B cell (primary cell): ENCODE measurements at regions not wholly inside any gene's neighbourhood (a gene's known extent, or its start where the extent isn't known, plus 50 kb on each side); places are given as distances from the start of the nearest gene placed in this dataset.

Experiments used
- ATAC-seq: fragments of 200-7000 bp; cut with Tn5 transposase; one replicate; pipeline ENCODE4 v1.10.0; 2021; ENCODE audit warnings: low read depth, mild to moderate bottlenecking, moderate number of reproducible peaks, moderate library complexity
- CTCF ChIA-PET: fragments of 350-600 bp; sonication (Branson Sonifier 250); formaldehyde crosslinking; loops from one replicate; lab custom pipeline; 2021; ENCODE audit warnings: antibody characterized with exemption, inconsistent platforms; lab: Charles Lee
- POLR2A ChIA-PET: fragments of 350-600 bp; sonication (Branson Sonifier 250); formaldehyde crosslinking; loops from one replicate; lab custom pipeline; 2021; ENCODE audit warnings: antibody characterized with exemption; lab: Charles Lee
- DNase-seq: peaks from one replicate; pipeline ENCODE4 v3.0.0; 2013
- H2AFZ ChIP-seq: 2 replicates; pipeline ENCODE4 v1.6.1; 2012; ENCODE audit warnings: mild to moderate bottlenecking, low read depth, low read length; ENCODE audit not compliant: insufficient read depth, poor library complexity, severe bottlenecking
- H3K27ac ChIP-seq, 2 donors: 1 replicate in 1 of 2; 2 replicates in 1 of 2; pipeline ENCODE4 v1.5.1; 2012 to 2013; ENCODE audit warnings: low read length in 2 of 2, mild to moderate bottlenecking in 2 of 2, moderate library complexity in 1 of 2
- H3K27me3 ChIP-seq, 4 experiments: fragments of 200-600 bp in 1 of 4; sonication (generic) in 1 of 4; replicated peaks in 1 of 4; 1 replicate in 2 of 4; 2 replicates in 2 of 4; pipeline versions ENCODE4 v1.6.1 to v1.7.0; 2013 to 2016; ENCODE audit warnings: low read length in 3 of 4, mild to moderate bottlenecking in 2 of 4, mixed read lengths in 1 of 4, moderate library complexity in 1 of 4; ENCODE audit not compliant: insufficient read depth in 4 of 4, control insufficient read depth in 3 of 4; ENCODE audit errors: control extremely low read depth in 1 of 4
- H3K36me3 ChIP-seq, 2 experiments: replicated peaks in 1 of 2; 1 replicate in 1 of 2; 2 replicates in 1 of 2; pipeline versions ENCODE4 v1.6.1 to v1.7.1; 2013; ENCODE audit warnings: low read length in 1 of 2; ENCODE audit not compliant: insufficient read depth in 2 of 2, control insufficient read depth in 1 of 2; ENCODE audit errors: control extremely low read depth in 1 of 2, extremely low read depth in 1 of 2
- H3K4me1 ChIP-seq, 2 donors: fragments of 200-600 bp in 1 of 2; sonication (generic) in 1 of 2; 1 replicate in 1 of 2; 2 replicates in 1 of 2; pipeline versions ENCODE4 v1.5.1 to v1.6.1; 2013 to 2017; ENCODE audit warnings: low read length in 2 of 2; ENCODE audit not compliant: control insufficient read depth in 2 of 2, insufficient read depth in 2 of 2
- H3K4me2 ChIP-seq: replicated peaks from 2 replicates; pipeline ENCODE3; 2012; ENCODE audit warnings: mild to moderate bottlenecking, low read depth, low read length; ENCODE audit not compliant: poor library complexity, severe bottlenecking
- H3K4me3 ChIP-seq, 5 experiments: fragments of 200-600 bp in 1 of 5; sonication (generic) in 1 of 5; 1 replicate in 3 of 5; 2 replicates in 2 of 5; pipeline versions ENCODE4 v1.5.1 to v1.7.0; 2011 to 2016; ENCODE audit warnings: low read length in 4 of 5, mild to moderate bottlenecking in 4 of 5, low read depth in 2 of 5, control low read depth in 1 of 5, moderate library complexity in 1 of 5; ENCODE audit not compliant: insufficient read depth in 1 of 5; ENCODE audit errors: control extremely low read depth in 1 of 5, extremely low read depth in 1 of 5
- H3K79me2 ChIP-seq: fragments of 200-600 bp; sonication (generic); one replicate; pipeline ENCODE4 v1.6.0; 2016; ENCODE audit warnings: low read length; ENCODE audit not compliant: control insufficient read depth, insufficient read depth
- H3K9ac ChIP-seq: fragments of 200-600 bp; sonication (generic); 2 replicates; pipeline ENCODE4 v1.6.1; 2017; ENCODE audit warnings: mild to moderate bottlenecking, low read length, moderate library complexity
- H3K9me3 ChIP-seq, 3 donors: one replicate each; pipeline versions ENCODE4 v1.6.1 to v1.7.1; 2013; ENCODE audit warnings: low read length in 2 of 3; ENCODE audit not compliant: control insufficient read depth in 2 of 3, insufficient read depth in 1 of 3; ENCODE audit errors: control extremely low read depth in 1 of 3
- H4K20me1 ChIP-seq: 2 replicates; pipeline ENCODE4 v1.6.0; 2012; ENCODE audit warnings: mild to moderate bottlenecking, low read length; ENCODE audit not compliant: insufficient read depth, control insufficient read depth, poor library complexity, severe bottlenecking
- H3K27ac Mint-ChIP-seq: one replicate; pipeline ENCODE4 v1.8.0; 2021; ENCODE audit warnings: mixed read lengths
- H3K27me3 Mint-ChIP-seq: one replicate; pipeline ENCODE4 v1.8.0; 2021; ENCODE audit warnings: mixed read lengths
- H3K4me1 Mint-ChIP-seq: one replicate; pipeline ENCODE4 v1.8.0; 2021; ENCODE audit warnings: mixed read lengths
- H3K4me3 Mint-ChIP-seq: one replicate; pipeline ENCODE4 v1.8.0; 2021; ENCODE audit warnings: mixed read lengths
- H3K9me3 Mint-ChIP-seq: one replicate; pipeline ENCODE4 v1.8.0; 2022; ENCODE audit warnings: mixed read lengths; ENCODE audit not compliant: insufficient read depth
- CTCF ChIP-seq: fragments of 200-600 bp; IDR thresholded peaks from one replicate; pipeline ENCODE4 v1.8.0; 2022; ENCODE audit warnings: antibody characterized with exemption, mild to moderate bottlenecking
- EZH2 ChIP-seq: IDR thresholded peaks from 2 replicates; pipeline ENCODE4 v1.6.1; 2012; ENCODE audit warnings: borderline replicate concordance, low read depth, mild to moderate bottlenecking, moderate library complexity, low read length; ENCODE audit not compliant: insufficient read depth, poor library complexity, severe bottlenecking
- WGBS: methylation state at CpG from one replicate; pipeline ENCODE4 v1.1.5; 2013; ENCODE audit warnings: missing lambda C conversion rate; ENCODE audit not compliant: insufficient coverage; 5-methylcytosine and 5-hydroxymethylcytosine counted together
- intact Hi-C: fragments of 100-400 bp; cut with micrococcal nuclease; formaldehyde crosslinking; loops from one replicate; pipeline ENCODE4 v1.10.0; 2022

GRCh38 chr16:17024514-17024913, 446.2 kb downstream of the XYLT1 start:
- peak overlapping the region; percentile 61 for H3K27ac Mint-ChIP-seq
- H3K27me3 Mint-ChIP-seq: no peaks in the 10 kb centered on the region
- no peak overlapping the region for H3K27ac ChIP-seq
- peaks cover 0 to 4% (median under 1%) of the 10 kb centered on the region in 3 donors for H3K9me3 ChIP-seq
- no peak overlapping the region for H3K9ac ChIP-seq
- intact Hi-C loops: no loop called here
- peaks cover 38 to 41% of the 10 kb centered on the region in 2 donors for H3K4me1 ChIP-seq
- ATAC-seq: no peak
- H3K4me2 ChIP-seq: no peak overlapping the region
- ChIA-PET CTCF (no interaction called here), POLR2A (no interaction called here)
- H4K20me1 ChIP-seq: no peaks in the 10 kb centered on the region
- no peak overlapping the region for H3K4me3 ChIP-seq
- no peak overlapping the region for H2AFZ ChIP-seq
- DNase-seq: no peak
- H3K79me2 ChIP-seq: peaks cover 23% of the 10 kb centered on the region
- H3K27me3 ChIP-seq: no peaks in the 10 kb centered on the region
- H3K4me3 Mint-ChIP-seq: no peak overlapping the region
- peaks cover 63% of the 10 kb centered on the region for H3K4me1 Mint-ChIP-seq
- WGBS: 100% methylated on average over 3 of the region's 7 CpGs
- H3K9me3 Mint-ChIP-seq: peaks cover 6% of the 10 kb centered on the region
- no peaks in the 10 kb centered on the region for H3K36me3 ChIP-seq
- TF ChIP-seq CTCF: no peak
- no peak for TF ChIP-seq EZH2

GRCh38 chr16:17026600-17027242, 444.0 kb downstream of the XYLT1 start:
- DNase-seq: peak; percentile 38
- peaks cover 0 to 2% of the 10 kb centered on the region in 2 experiments for H3K36me3 ChIP-seq
- H3K4me2 ChIP-seq: peak overlapping the region; percentile 51
- no peaks in the 10 kb centered on the region for H3K27me3 Mint-ChIP-seq
- H4K20me1 ChIP-seq: no peaks in the 10 kb centered on the region
- peak overlapping the region; percentile 47 for H3K4me3 Mint-ChIP-seq
- H2AFZ ChIP-seq: no peak overlapping the region
- H3K27ac Mint-ChIP-seq: peak overlapping the region; percentile 77
- peaks cover 35 to 36% of the 10 kb centered on the region in 2 donors for H3K4me1 ChIP-seq
- no peaks in the 10 kb centered on the region for H3K27me3 ChIP-seq
- ChIA-PET CTCF (interaction anchor here (0.6 to 1.4 kb wide), 4 partner anchors 11 to 552 kb away, joined by 3 to 7 read pairs (median 4); no protein-coding TSS in a partner anchor), POLR2A (no interaction called here)
- TF ChIP-seq CTCF: no peak
- TF ChIP-seq EZH2: no peak
- peak overlapping the region in 1 of 5 experiments; percentile 27 for H3K4me3 ChIP-seq
- H3K27ac ChIP-seq: peak overlapping the region; percentile 28 to 50
- H3K79me2 ChIP-seq: peaks cover 22% of the 10 kb centered on the region
- H3K9me3 ChIP-seq: peaks cover 0 to 9% (median 4%) of the 10 kb centered on the region in 3 donors
- intact Hi-C loops: no loop called here
- H3K9ac ChIP-seq: peak overlapping the region; percentile 7
- ATAC-seq: peak; percentile 56
- no CpG with 5 or more reads among the region's 2 CpGs for WGBS
- peaks cover 6% of the 10 kb centered on the region for H3K9me3 Mint-ChIP-seq
- H3K4me1 Mint-ChIP-seq: peaks cover 57% of the 10 kb centered on the region
